ENCODE measurements at regions not wholly inside any gene's neighbourhood (a gene's known extent, or its start where the extent isn't known, plus 50 kb on each side); places are given as distances from the start of the nearest gene placed in this dataset.

DNA sequence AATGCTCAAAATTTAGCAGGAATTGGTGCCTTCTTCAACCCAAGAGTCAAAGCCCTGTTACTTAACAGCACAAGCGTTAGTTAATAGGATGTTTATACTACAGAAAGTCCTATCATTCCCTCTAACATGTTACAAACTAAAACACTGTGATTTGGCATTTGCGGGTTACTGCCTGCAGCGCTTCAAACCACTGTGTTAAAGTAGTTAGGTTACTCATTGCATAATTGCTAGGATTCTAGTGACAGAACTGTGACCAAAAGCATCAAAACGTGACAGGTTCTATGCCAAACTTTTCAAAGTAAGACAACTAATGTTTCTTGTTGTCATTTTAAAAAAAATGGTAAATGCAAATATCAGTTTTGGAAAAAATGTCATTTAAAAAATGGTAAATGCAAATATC, 442.8 kb upstream of the ZFP42 start:
- TF ChIP-seq, protein P1, sequence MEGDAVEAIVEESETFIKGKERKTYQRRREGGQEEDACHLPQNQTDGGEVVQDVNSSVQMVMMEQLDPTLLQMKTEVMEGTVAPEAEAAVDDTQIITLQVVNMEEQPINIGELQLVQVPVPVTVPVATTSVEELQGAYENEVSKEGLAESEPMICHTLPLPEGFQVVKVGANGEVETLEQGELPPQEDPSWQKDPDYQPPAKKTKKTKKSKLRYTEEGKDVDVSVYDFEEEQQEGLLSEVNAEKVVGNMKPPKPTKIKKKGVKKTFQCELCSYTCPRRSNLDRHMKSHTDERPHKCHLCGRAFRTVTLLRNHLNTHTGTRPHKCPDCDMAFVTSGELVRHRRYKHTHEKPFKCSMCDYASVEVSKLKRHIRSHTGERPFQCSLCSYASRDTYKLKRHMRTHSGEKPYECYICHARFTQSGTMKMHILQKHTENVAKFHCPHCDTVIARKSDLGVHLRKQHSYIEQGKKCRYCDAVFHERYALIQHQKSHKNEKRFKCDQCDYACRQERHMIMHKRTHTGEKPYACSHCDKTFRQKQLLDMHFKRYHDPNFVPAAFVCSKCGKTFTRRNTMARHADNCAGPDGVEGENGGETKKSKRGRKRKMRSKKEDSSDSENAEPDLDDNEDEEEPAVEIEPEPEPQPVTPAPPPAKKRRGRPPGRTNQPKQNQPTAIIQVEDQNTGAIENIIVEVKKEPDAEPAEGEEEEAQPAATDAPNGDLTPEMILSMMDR (conservative IDR thresholded peaks at IDR 0.05 in 1 of 2, IDR thresholded peaks at IDR 0.05 in 1 of 2; ENCODE audit: extremely low read depth in 1 of 2, insufficient read depth in 1 of 2, low read depth in 1 of 2, low read length in 2 of 2), result no peak
- no peak for TF ChIP-seq EZH2 (IDR thresholded peaks at IDR 0.05; ENCODE audit: borderline replicate concordance, low read length)

Measured in mammary epithelial cell (primary cell).